ENCODE measurements at regions not wholly inside any gene's neighbourhood (a gene's known extent, or its start where the extent isn't known, plus 50 kb on each side); places are given as distances from the start of the nearest gene placed in this dataset.

DNA sequence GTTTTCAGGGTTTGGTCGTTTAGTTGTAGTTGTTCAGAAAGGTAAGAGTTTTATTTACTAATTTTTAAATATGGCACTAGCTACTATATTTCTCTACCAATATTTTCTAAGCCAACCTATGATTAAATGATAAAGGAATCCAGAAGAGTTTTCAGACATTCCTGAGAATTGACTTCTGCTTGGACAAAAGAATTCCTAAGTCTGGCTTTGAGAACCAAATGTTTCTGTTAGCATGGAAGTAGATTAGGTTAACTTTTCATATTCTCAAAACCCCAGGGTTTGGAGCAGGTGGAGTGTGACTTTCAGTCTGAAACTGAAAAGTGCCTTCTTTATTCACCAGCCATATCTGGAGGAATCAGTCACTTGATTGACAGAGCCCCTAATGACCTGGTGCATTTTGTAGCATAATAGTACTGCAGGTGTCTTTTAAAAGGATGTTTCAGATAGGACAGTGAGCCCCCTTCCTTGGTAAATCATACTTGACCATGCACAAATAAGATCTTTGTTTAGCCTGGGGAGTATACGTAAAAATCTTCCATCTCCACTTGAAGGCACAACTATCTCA, 457.0 kb upstream of the ZNF462 start:
- no peaks in the 10 kb centered on the region for H3K36me3 ChIP-seq (replicated peaks in 1 of 2; ENCODE audit: insufficient read depth in 1 of 2, low read depth in 2 of 2)
- TF ChIP-seq, protein P1, sequence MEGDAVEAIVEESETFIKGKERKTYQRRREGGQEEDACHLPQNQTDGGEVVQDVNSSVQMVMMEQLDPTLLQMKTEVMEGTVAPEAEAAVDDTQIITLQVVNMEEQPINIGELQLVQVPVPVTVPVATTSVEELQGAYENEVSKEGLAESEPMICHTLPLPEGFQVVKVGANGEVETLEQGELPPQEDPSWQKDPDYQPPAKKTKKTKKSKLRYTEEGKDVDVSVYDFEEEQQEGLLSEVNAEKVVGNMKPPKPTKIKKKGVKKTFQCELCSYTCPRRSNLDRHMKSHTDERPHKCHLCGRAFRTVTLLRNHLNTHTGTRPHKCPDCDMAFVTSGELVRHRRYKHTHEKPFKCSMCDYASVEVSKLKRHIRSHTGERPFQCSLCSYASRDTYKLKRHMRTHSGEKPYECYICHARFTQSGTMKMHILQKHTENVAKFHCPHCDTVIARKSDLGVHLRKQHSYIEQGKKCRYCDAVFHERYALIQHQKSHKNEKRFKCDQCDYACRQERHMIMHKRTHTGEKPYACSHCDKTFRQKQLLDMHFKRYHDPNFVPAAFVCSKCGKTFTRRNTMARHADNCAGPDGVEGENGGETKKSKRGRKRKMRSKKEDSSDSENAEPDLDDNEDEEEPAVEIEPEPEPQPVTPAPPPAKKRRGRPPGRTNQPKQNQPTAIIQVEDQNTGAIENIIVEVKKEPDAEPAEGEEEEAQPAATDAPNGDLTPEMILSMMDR (IDR thresholded peaks at IDR 0.05): no peak
- no peak for TF ChIP-seq POLR2A (IDR thresholded peaks at IDR 0.05)
- DNase-seq: no peak
- H3K4me3 ChIP-seq: no peak overlapping the region
- H3K9me3 ChIP-seq: no peaks in the 10 kb centered on the region
- ATAC-seq: no peak
- no peak overlapping the region for H3K27ac ChIP-seq
- 43% methylated on average over 2 of the region's 2 CpGs for WGBS, 2 donors
- H3K27me3 ChIP-seq: no peaks in the 10 kb centered on the region
- no peaks in the 10 kb centered on the region for H3K4me1 ChIP-seq
- intact Hi-C loops (cut with DNase I): no loop called here

DNA sequence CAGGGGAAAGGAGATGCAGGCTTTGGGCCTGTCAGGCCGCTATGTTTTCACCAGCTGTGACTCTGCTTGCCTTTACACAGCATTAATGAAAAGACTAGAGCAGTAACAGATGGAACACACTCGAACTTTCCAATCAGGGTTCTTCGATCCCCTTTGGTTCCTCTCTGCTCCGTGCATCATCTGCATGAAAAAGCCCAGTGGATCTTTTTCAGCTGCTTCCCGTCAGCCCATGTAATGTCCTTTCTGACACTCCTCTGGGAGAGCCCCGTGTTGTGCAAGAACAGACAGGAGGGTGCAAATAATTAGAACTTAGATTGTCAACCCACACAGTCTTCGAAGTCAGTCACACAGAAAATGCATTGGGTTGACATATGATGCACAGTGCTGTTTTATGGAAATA, 448.9 kb upstream of the ZNF462 start:
- no peak overlapping the region for H3K27ac ChIP-seq
- 45 to 54% methylated on average over 7 of the region's 7 CpGs for WGBS, 2 donors
- no peak for ATAC-seq
- intact Hi-C loops (cut with DNase I): no loop called here
- no peak for DNase-seq
- TF ChIP-seq, protein P1 (IDR thresholded peaks at IDR 0.05): no peak
- no peak for TF ChIP-seq POLR2A (IDR thresholded peaks at IDR 0.05)
- H3K4me3 ChIP-seq: no peak overlapping the region
- H3K4me1 ChIP-seq: no peaks in the 10 kb centered on the region
- no peaks in the 10 kb centered on the region for H3K9me3 ChIP-seq
- H3K36me3 ChIP-seq (replicated peaks in 1 of 2; ENCODE audit: insufficient read depth in 1 of 2, low read depth in 2 of 2): no peaks in the 10 kb centered on the region
- H3K27me3 ChIP-seq: no peaks in the 10 kb centered on the region

DNA sequence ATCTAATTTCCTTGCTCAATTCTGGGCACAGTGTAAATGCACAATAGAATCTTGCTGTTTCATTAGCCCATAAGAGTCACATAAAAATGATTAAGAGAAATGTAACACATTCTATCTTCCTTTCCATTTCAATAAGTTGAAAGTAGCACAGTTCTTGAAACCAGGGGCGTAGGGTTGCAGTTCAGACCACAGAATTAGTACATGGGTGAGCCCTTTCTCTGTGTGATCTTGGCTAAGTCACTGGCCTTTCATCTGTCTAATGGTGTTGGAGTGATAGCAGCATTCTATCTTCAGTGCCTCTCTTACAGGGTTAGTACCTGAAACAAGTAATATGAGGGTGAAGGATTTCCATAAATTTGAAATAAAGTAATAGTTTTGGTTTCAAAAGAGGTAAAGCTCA, 445.3 kb upstream of the ZNF462 start:
- Histone ChIP-seq H3K9me3 (no peaks in the 10 kb centered on the region), H3K4me1 (no peaks in the 10 kb centered on the region), H3K36me3 (replicated peaks in 1 of 2; ENCODE audit: insufficient read depth in 1 of 2, low read depth in 2 of 2) (no peaks in the 10 kb centered on the region), H3K4me3 (no peak overlapping the region), H3K27me3 (no peaks in the 10 kb centered on the region), H3K27ac (no peak overlapping the region)
- DNase-seq: no peak
- no peak for ATAC-seq
- 57 to 88% methylated on average over 1 of the region's 1 CpG for WGBS, 2 donors
- TF ChIP-seq POLR2A (IDR thresholded peaks at IDR 0.05): no peak
- TF ChIP-seq, protein P1 (IDR thresholded peaks at IDR 0.05): no peak
- intact Hi-C loops (cut with DNase I): no loop called here

DNA sequence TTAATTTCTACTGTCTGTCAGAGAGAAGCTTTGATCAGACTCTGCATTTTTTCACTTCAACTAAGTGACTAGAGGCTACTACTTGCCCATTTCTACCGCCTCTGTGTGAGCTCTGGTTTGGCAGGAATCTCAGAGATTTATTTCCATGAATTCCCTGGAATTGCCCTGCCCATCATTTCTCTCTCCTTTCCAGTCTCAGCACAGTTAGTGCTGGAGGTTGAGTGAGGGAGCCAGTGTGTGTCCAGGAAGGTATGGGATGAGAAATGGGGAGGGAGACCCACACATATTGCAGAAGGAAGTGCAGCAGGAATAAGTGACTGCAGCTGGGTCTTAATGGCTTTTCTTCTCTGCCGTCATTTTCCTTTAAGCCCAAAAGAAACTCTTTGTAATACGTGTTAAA, 443.1 kb upstream of the ZNF462 start:
- no peaks in the 10 kb centered on the region for H3K36me3 ChIP-seq (replicated peaks in 1 of 2; ENCODE audit: insufficient read depth in 1 of 2, low read depth in 2 of 2)
- H3K27me3 ChIP-seq: no peaks in the 10 kb centered on the region
- no peak overlapping the region for H3K27ac ChIP-seq
- no peaks in the 10 kb centered on the region for H3K9me3 ChIP-seq
- DNase-seq: no peak
- TF ChIP-seq, protein P1 (IDR thresholded peaks at IDR 0.05): no peak
- no peak for TF ChIP-seq POLR2A (IDR thresholded peaks at IDR 0.05)
- intact Hi-C loops (cut with DNase I): no loop called here
- H3K4me3 ChIP-seq: no peak overlapping the region
- H3K4me1 ChIP-seq: no peaks in the 10 kb centered on the region
- ATAC-seq: no peak
- WGBS, 2 donors: 41 to 61% methylated on average over 3 of the region's 3 CpGs

DNA sequence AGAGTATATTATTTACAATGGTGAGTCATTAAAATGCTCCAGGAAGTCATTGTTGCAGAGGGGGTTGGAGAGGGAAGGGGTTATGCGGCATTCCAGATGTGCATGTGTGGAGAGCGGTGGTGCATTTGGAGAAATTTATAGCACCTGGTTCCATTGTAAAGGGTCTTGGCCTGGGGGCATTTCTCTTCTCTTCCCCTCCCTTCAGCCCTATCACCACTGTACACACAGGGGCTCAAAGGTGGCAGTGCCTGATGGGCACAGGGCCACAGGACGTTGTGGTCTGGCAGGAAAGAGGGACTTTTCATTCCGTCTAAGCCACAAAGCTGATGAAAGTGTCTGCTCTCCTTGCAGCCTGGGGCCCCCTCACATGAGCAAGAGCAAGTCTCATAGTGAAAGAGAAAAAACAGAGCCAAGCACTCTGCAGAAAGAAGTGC, 442.4 kb upstream of the ZNF462 start:
- intact Hi-C loops (cut with DNase I): no loop called here
- ATAC-seq: no peak
- no peaks in the 10 kb centered on the region for H3K4me1 ChIP-seq
- no peaks in the 10 kb centered on the region for H3K9me3 ChIP-seq
- no peak overlapping the region for H3K4me3 ChIP-seq
- TF ChIP-seq POLR2A (IDR thresholded peaks at IDR 0.05): no peak
- TF ChIP-seq, protein P1 (IDR thresholded peaks at IDR 0.05): no peak
- DNase-seq: no peak
- H3K27me3 ChIP-seq: no peaks in the 10 kb centered on the region
- H3K27ac ChIP-seq: no peak overlapping the region
- WGBS, 2 donors: 40% methylated on average over 4 of the region's 4 CpGs
- H3K36me3 ChIP-seq (replicated peaks in 1 of 2; ENCODE audit: insufficient read depth in 1 of 2, low read depth in 2 of 2): no peaks in the 10 kb centered on the region
